ENCODE measurements at regions not wholly inside any gene's neighbourhood (a gene's known extent, or its start where the extent isn't known, plus 50 kb on each side); places are given as distances from the start of the nearest gene placed in this dataset.
"Not testable (repeated sequence)": the region's sequence is repeated elsewhere in the genome, so short reads cannot be mapped to it uniquely, and the experiment has no call there.

GRCh38 chr9:71441266-71441665, 319.8 kb upstream of the TRPM3 start:
- intact Hi-C loops (cut with micrococcal nuclease) (loop anchor here (10.0 kb wide), 1 partner anchor 64 kb away; no protein-coding TSS in a partner anchor), dilution Hi-C loops (cut with MboI; ENCODE audit: extremely low pct_ligation_motif_present, low sequenced_read_pairs) (no loop called here)
- H2AFZ ChIP-seq (ENCODE audit: low read depth, low read length), result no peak overlapping the region
- no peak overlapping the region for H3K4me3 ChIP-seq (replicated peaks in 1 of 3; ENCODE audit: insufficient read depth in 1 of 3, low read depth in 1 of 3, low read length in 3 of 3)
- no peaks in the 10 kb centered on the region for H3K79me2 ChIP-seq (ENCODE audit: control insufficient read depth, insufficient read depth, low read length)
- POLR2A ChIA-PET, result no interaction called here
- TF ChIP-seq GATA2 (IDR thresholded peaks at IDR 0.05; ENCODE audit: insufficient read depth, insufficient read length, low read depth, low read length), result no peak
- CTCF ChIA-PET, result interaction anchor here (0.6 kb wide), 1 partner anchor 274 kb away, joined by 3 read pairs; no protein-coding TSS in a partner anchor
- no peaks in the 10 kb centered on the region for H4K20me1 ChIP-seq (replicated peaks; ENCODE audit: control insufficient read depth, extremely low read depth, insufficient read depth, low read length)
- H3K9ac ChIP-seq (replicated peaks; ENCODE audit: extremely low read depth, insufficient read depth, low read length), result no peak overlapping the region
- no peaks in the 10 kb centered on the region for H3K9me1 ChIP-seq (replicated peaks; ENCODE audit: control insufficient read depth, extremely low read depth, insufficient read depth, low read length)
- no peaks in the 10 kb centered on the region for H3K9me3 ChIP-seq (replicated peaks; ENCODE audit: control insufficient read depth, insufficient read depth, low read length)
- H3K27ac ChIP-seq (ENCODE audit: insufficient read depth, low read depth, low read length), result no peak overlapping the region
- DNase-seq (ENCODE audit: low read depth, low spot score) (no peak), FAIRE-seq (no peak)
- BruUV-seq (replicated peaks), result no TSS peak
- H3K4me2 ChIP-seq (ENCODE audit: insufficient read depth, low read length), result no peak overlapping the region
- H3K36me3 ChIP-seq (ENCODE audit: control insufficient read depth in 2 of 2, extremely low read depth in 1 of 2, insufficient read depth in 2 of 2, low read length in 2 of 2), result no peaks in the 10 kb centered on the region
- no peaks in the 10 kb centered on the region for H3K27me3 ChIP-seq (ENCODE audit: control insufficient read depth in 2 of 2, insufficient read depth in 2 of 2, low read length in 2 of 2)
- H3K4me1 ChIP-seq (ENCODE audit: control insufficient read depth, extremely low read depth, insufficient read depth, low read length), result no peaks in the 10 kb centered on the region

- intact Hi-C loops (cut with micrococcal nuclease) (no loop called here), dilution Hi-C loops (cut with MboI; ENCODE audit: extremely low pct_ligation_motif_present, low sequenced_read_pairs) (no loop called here)
- Histone ChIP-seq H3K27me3 (ENCODE audit: control insufficient read depth in 2 of 2, insufficient read depth in 2 of 2, low read length in 2 of 2) (no peaks in the 10 kb centered on the region), H3K36me3 (ENCODE audit: control insufficient read depth in 2 of 2, extremely low read depth in 1 of 2, insufficient read depth in 2 of 2, low read length in 2 of 2) (no peaks in the 10 kb centered on the region), H3K27ac (ENCODE audit: insufficient read depth, low read depth, low read length) (no peak overlapping the region), H2AFZ (ENCODE audit: low read depth, low read length) (no peak overlapping the region), H3K9me1 (replicated peaks; ENCODE audit: control insufficient read depth, extremely low read depth, insufficient read depth, low read length) (no peaks in the 10 kb centered on the region), H3K79me2 (ENCODE audit: control insufficient read depth, insufficient read depth, low read length) (no peaks in the 10 kb centered on the region), H3K4me3 (replicated peaks in 1 of 3; ENCODE audit: insufficient read depth in 1 of 3, low read depth in 1 of 3, low read length in 3 of 3) (no peak overlapping the region), H4K20me1 (replicated peaks; ENCODE audit: control insufficient read depth, extremely low read depth, insufficient read depth, low read length) (no peaks in the 10 kb centered on the region), H3K4me2 (ENCODE audit: insufficient read depth, low read length) (no peak overlapping the region), H3K9ac (replicated peaks; ENCODE audit: extremely low read depth, insufficient read depth, low read length) (no peak overlapping the region), H3K4me1 (ENCODE audit: control insufficient read depth, extremely low read depth, insufficient read depth, low read length) (no peaks in the 10 kb centered on the region), H3K9me3 (replicated peaks; ENCODE audit: control insufficient read depth, insufficient read depth, low read length) (no peaks in the 10 kb centered on the region)
- TF ChIP-seq MAX (IDR thresholded peaks at IDR 0.05; ENCODE audit: insufficient read depth, insufficient read length), result no peak
- TF ChIP-seq MYC (IDR thresholded peaks at IDR 0.05; ENCODE audit: low read depth, low read length), result no peak
- TF ChIP-seq CTCF (IDR thresholded peaks at IDR 0.05; ENCODE audit: extremely low read depth in 1 of 2, insufficient read depth in 1 of 2, low read depth in 1 of 2, low read length in 2 of 2), result no peak
- no peak for TF ChIP-seq JUN (IDR thresholded peaks at IDR 0.05; ENCODE audit: borderline replicate concordance, insufficient read depth, insufficient read length, low read depth)
- no peak for TF ChIP-seq FOS (IDR thresholded peaks at IDR 0.05; ENCODE audit: borderline replicate concordance, insufficient read depth, low read length)
- TF ChIP-seq EZH2 (IDR thresholded peaks at IDR 0.05; ENCODE audit: borderline replicate concordance, low read depth, low read length, severe bottlenecking), result no peak
- TF ChIP-seq GATA2 (IDR thresholded peaks at IDR 0.05; ENCODE audit: insufficient read depth, insufficient read length, low read depth, low read length), result no peak
- no peak for TF ChIP-seq POLR2AphosphoS5 (IDR thresholded peaks at IDR 0.05; ENCODE audit: insufficient read depth, low read depth, low read length)
- TF ChIP-seq POLR2A (IDR thresholded peaks at IDR 0.05; ENCODE audit: low read depth, low read length), result no peak
- BruUV-seq (replicated peaks), result no TSS peak
- POLR2A ChIA-PET, result no interaction called here
- CTCF ChIA-PET, result interaction anchor here (0.6 kb wide), 1 partner anchor 137 kb away, joined by 3 read pairs; no protein-coding TSS in a partner anchor
- no peak for FAIRE-seq
- no peak for DNase-seq (ENCODE audit: low read depth, low spot score)
Measured at GRCh38 chr9:71431931-71432330, 310.5 kb upstream of the TRPM3 start.

GRCh38 chr9:71407341-71407740, 285.9 kb upstream of the TRPM3 start:
- H3K9me1 ChIP-seq (replicated peaks; ENCODE audit: control insufficient read depth, extremely low read depth, insufficient read depth, low read length); H3K36me3 ChIP-seq (ENCODE audit: control insufficient read depth in 2 of 2, extremely low read depth in 1 of 2, insufficient read depth in 2 of 2, low read length in 2 of 2); POLR2A ChIA-PET; H3K9ac ChIP-seq (replicated peaks; ENCODE audit: extremely low read depth, insufficient read depth, low read length); H4K20me1 ChIP-seq (replicated peaks; ENCODE audit: control insufficient read depth, extremely low read depth, insufficient read depth, low read length); H3K4me3 ChIP-seq (replicated peaks in 1 of 3; ENCODE audit: insufficient read depth in 1 of 3, low read depth in 1 of 3, low read length in 3 of 3); intact Hi-C loops (cut with micrococcal nuclease); BruUV-seq (replicated peaks); H3K27ac ChIP-seq (ENCODE audit: insufficient read depth, low read depth, low read length); H3K4me1 ChIP-seq (ENCODE audit: control insufficient read depth, extremely low read depth, insufficient read depth, low read length); FAIRE-seq; H3K9me3 ChIP-seq (replicated peaks; ENCODE audit: control insufficient read depth, insufficient read depth, low read length); H2AFZ ChIP-seq (ENCODE audit: low read depth, low read length); H3K4me2 ChIP-seq (ENCODE audit: insufficient read depth, low read length); dilution Hi-C loops (cut with MboI; ENCODE audit: extremely low pct_ligation_motif_present, low sequenced_read_pairs); H3K79me2 ChIP-seq (ENCODE audit: control insufficient read depth, insufficient read depth, low read length); H3K27me3 ChIP-seq (ENCODE audit: control insufficient read depth in 2 of 2, insufficient read depth in 2 of 2, low read length in 2 of 2); CTCF ChIA-PET; DNase-seq (ENCODE audit: low read depth, low spot score): not testable (repeated sequence)

Data from endothelial cell of umbilical vein (primary cell).